ENCODE measurements at regions not wholly inside any gene's neighbourhood (a gene's known extent, or its start where the extent isn't known, plus 50 kb on each side); places are given as distances from the start of the nearest gene placed in this dataset.

- no peak for TF ChIP-seq CTCF (conservative IDR thresholded peaks at IDR 0.05 in 1 of 2, IDR thresholded peaks at IDR 0.05 in 1 of 2; ENCODE audit: extremely low read depth in 1 of 2, insufficient read depth in 1 of 2, low read depth in 1 of 2, low read length in 2 of 2)
- no peak for TF ChIP-seq EZH2 (IDR thresholded peaks at IDR 0.05; ENCODE audit: borderline replicate concordance, low read length)
Observed at GRCh38 chr9:118094387-118094786, 390.2 kb downstream of the TLR4 start.
